ENCODE measurements at regions not wholly inside any gene's neighbourhood (a gene's known extent, or its start where the extent isn't known, plus 50 kb on each side); places are given as distances from the start of the nearest gene placed in this dataset.
"Not testable (repeated sequence)": the region's sequence is repeated elsewhere in the genome, so short reads cannot be mapped to it uniquely, and the experiment has no call there.

DNA sequence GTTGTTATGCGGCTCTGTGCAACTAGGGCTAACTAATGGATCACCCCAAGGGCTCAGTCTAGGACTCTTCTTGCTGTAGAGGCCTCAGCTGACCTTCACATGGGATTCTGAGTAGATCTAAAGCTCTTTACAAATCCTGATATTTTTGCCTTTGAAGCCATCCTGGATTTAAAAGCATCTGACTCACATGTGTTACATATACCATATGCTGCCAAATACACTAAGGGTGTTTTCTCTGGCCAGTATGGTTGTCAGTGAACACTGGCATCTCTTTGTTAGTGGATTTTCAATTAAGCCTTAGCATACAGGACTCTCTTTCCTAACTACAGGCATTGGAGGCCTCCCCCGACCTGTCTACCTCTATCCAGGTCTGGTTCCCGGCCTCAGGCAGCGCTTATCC is 992.8 kb upstream of the FANCL start:
- H3K36me3 ChIP-seq, result no peaks in the 10 kb centered on the region
- no peak for TF ChIP-seq CTCF (IDR thresholded peaks at IDR 0.05; ENCODE audit: low read depth, low read length)
- no peaks in the 10 kb centered on the region for H3K9me3 ChIP-seq (ENCODE audit: severe bottlenecking)
- no peak overlapping the region for H3K27ac ChIP-seq
- H3K27me3 ChIP-seq (ENCODE audit: insufficient read depth, low read depth, severe bottlenecking), result no peaks in the 10 kb centered on the region
- H3K4me3 ChIP-seq (ENCODE audit: low read depth, low read length), result no peak overlapping the region
- DNase-seq, result peak; percentile 46

DNA sequence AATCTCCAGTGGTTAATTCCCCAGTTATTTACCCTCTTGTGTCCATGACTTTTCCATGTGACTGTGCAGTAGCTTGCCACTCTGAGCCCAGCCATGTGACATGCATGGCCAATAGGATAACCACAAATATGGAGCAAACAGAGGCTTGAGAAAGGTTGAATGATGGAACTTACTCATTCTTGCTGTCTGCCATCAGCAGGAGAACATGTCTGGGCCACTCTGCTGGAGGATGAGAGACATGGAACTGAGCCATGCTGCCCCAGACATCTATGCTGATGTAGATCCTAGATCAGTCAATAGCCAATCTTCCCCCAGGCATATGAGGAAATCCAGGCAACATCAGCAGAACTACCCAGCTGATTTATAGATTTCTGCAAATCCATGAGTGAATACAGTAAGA is 992.3 kb upstream of the FANCL start:
- DNase-seq, result no peak
- no peaks in the 10 kb centered on the region for H3K27me3 ChIP-seq (ENCODE audit: insufficient read depth, low read depth, severe bottlenecking)

GRCh38 chr2:59232394-59233165 is 991.5 kb upstream of the FANCL start:
- no peaks in the 10 kb centered on the region for H3K9me3 ChIP-seq (ENCODE audit: severe bottlenecking)
- no peak overlapping the region for H3K27ac ChIP-seq
- TF ChIP-seq CTCF (IDR thresholded peaks at IDR 0.05; ENCODE audit: low read depth, low read length), result no peak
- H3K27me3 ChIP-seq (ENCODE audit: insufficient read depth, low read depth, severe bottlenecking), result no peaks in the 10 kb centered on the region
- no peak overlapping the region for H3K4me3 ChIP-seq (ENCODE audit: low read depth, low read length)
- no peaks in the 10 kb centered on the region for H3K36me3 ChIP-seq
- DNase-seq, result no peak

More for the DNA sequence above, 992.3 kb upstream of the FANCL start:
- H3K36me3 ChIP-seq, result no peaks in the 10 kb centered on the region
- no peak for TF ChIP-seq CTCF (IDR thresholded peaks at IDR 0.05; ENCODE audit: low read depth, low read length)
- H3K27ac ChIP-seq, result no peak overlapping the region
- H3K4me3 ChIP-seq (ENCODE audit: low read depth, low read length), result no peak overlapping the region
- no peaks in the 10 kb centered on the region for H3K9me3 ChIP-seq (ENCODE audit: severe bottlenecking)

DNA sequence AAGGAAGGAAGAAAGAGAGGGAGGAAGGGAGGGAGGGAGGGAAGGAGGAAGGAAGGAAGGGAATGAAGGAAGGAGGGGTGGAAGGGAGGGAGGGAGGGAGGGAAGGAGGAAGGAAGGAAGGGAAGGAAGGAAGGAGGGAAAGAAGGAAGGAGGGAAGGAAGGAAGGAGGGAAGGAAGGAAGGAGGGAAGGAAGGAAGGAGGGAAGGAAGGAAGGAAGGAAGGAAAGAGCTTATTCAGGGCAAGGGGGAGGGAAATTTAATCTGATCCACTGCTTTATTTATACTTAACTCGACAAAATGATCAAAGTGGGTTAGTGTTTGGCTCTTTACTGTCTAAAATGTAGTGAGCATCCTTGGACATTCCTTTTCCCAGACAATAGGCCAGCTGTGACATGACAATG is 985.2 kb upstream of the FANCL start:
- DNase-seq; H3K4me3 ChIP-seq (ENCODE audit: low read depth, low read length); H3K36me3 ChIP-seq; H3K27ac ChIP-seq; H3K9me3 ChIP-seq (ENCODE audit: severe bottlenecking); H3K27me3 ChIP-seq (ENCODE audit: insufficient read depth, low read depth, severe bottlenecking): not testable (repeated sequence)

GRCh38 chr2:59223742-59224141 is 982.6 kb upstream of the FANCL start:
- Histone ChIP-seq H3K27me3 (ENCODE audit: insufficient read depth, low read depth, severe bottlenecking) (no peaks in the 10 kb centered on the region), H3K9me3 (ENCODE audit: severe bottlenecking) (no peaks in the 10 kb centered on the region)

GRCh38 chr2:59217360-59217759 is 976.2 kb upstream of the FANCL start:
- Histone ChIP-seq H3K9me3 (ENCODE audit: severe bottlenecking) (no peaks in the 10 kb centered on the region), H3K27me3 (ENCODE audit: insufficient read depth, low read depth, severe bottlenecking) (no peaks in the 10 kb centered on the region), H3K4me3 (ENCODE audit: low read depth, low read length) (no peak overlapping the region), H3K36me3 (no peaks in the 10 kb centered on the region), H3K27ac (no peak overlapping the region)
- TF ChIP-seq CTCF (IDR thresholded peaks at IDR 0.05; ENCODE audit: low read depth, low read length), result no peak
- DNase-seq, result no peak

More at GRCh38 chr2:59223742-59224141, 982.6 kb upstream of the FANCL start:
- Histone ChIP-seq H3K36me3 (no peaks in the 10 kb centered on the region), H3K4me3 (ENCODE audit: low read depth, low read length) (no peak overlapping the region), H3K27ac (no peak overlapping the region)
- DNase-seq, result no peak
- TF ChIP-seq CTCF (IDR thresholded peaks at IDR 0.05; ENCODE audit: low read depth, low read length), result no peak

All from WERI-Rb-1 (cell line).